Endothelial cell of umbilical vein (primary cell): ENCODE measurements at regions not wholly inside any gene's neighbourhood (a gene's known extent, or its start where the extent isn't known, plus 50 kb on each side); places are given as distances from the start of the nearest gene placed in this dataset.

Experiments
- BruUV-seq: library from RNA; stranded (reverse); fragments of 400-500 nt; replicated peaks from 2 replicates; lab custom pipeline; 2021; lab: Mats Ljungman, UMichigan
- CTCF ChIA-PET: fragments of 300-600, 350-600 bp; sonication (Branson Sonifier 250); formaldehyde crosslinking; loops from one replicate; lab custom pipeline; 2021; ENCODE audit warnings: antibody characterized with exemption, inconsistent platforms; lab: Charles Lee
- POLR2A ChIA-PET: fragments of 300-600, 350-600 bp; sonication (Branson Sonifier 250); formaldehyde crosslinking; loops from one replicate; lab custom pipeline; 2021; ENCODE audit warnings: antibody characterized with exemption, inconsistent platforms; lab: Charles Lee
- DNase-seq: peaks from one replicate; pipeline ENCODE4 v3.0.0-alpha.2; 2011; ENCODE audit warnings: low read depth, low spot score
- FAIRE-seq: peaks from 2 replicates; lab custom pipeline; 2011; peaks lifted over from hg19 to GRCh38; lab: Jason Lieb, UNC
- H2AFZ ChIP-seq: 2 replicates; pipeline ENCODE4 v1.6.0; 2012; ENCODE audit warnings: low read depth, low read length, control low read depth, inconsistent platforms
- H3K27ac ChIP-seq: 2 replicates; pipeline ENCODE4 v1.5.1; 2011; ENCODE audit warnings: low read depth, mild to moderate bottlenecking, control low read depth, low read length, moderate library complexity; ENCODE audit not compliant: insufficient read depth
- H3K27me3 ChIP-seq, 2 experiments: 2 replicates each; pipeline versions ENCODE4 v1.6.0 to v1.6.1; 2011; ENCODE audit warnings: low read length in 2 of 2, mixed read lengths in 1 of 2; ENCODE audit not compliant: control insufficient read depth in 2 of 2, insufficient read depth in 2 of 2
- H3K36me3 ChIP-seq, 2 experiments: 2 replicates in 1 of 2; 3 replicates in 1 of 2; pipeline ENCODE4 v1.5.1; 2011; ENCODE audit warnings: low read length in 2 of 2, mild to moderate bottlenecking in 1 of 2, moderate library complexity in 1 of 2; ENCODE audit not compliant: control insufficient read depth in 2 of 2, insufficient read depth in 2 of 2; ENCODE audit errors: extremely low read depth in 1 of 2
- H3K4me1 ChIP-seq: 3 replicates; pipeline ENCODE4 v1.5.1; 2011; ENCODE audit warnings: mild to moderate bottlenecking, low read length; ENCODE audit not compliant: control insufficient read depth, insufficient read depth; ENCODE audit errors: extremely low read depth
- H3K4me2 ChIP-seq: 2 replicates; pipeline ENCODE4 v1.6.1; 2011; ENCODE audit warnings: low read length, control low read depth, mixed read lengths; ENCODE audit not compliant: insufficient read depth
- H3K4me3 ChIP-seq, 3 experiments: fragments of 200-600 bp in 1 of 3; sonication (generic), shearing (Covaris generic) in 1 of 3; replicated peaks in 1 of 3; 2 replicates each; pipeline ENCODE4 v1.5.1; 2011 to 2016; ENCODE audit warnings: control low read depth in 3 of 3, low read length in 3 of 3, mild to moderate bottlenecking in 2 of 3, inconsistent platforms in 1 of 3, low read depth in 1 of 3, moderate library complexity in 1 of 3; ENCODE audit not compliant: insufficient read depth in 1 of 3
- H3K79me2 ChIP-seq: 2 replicates; pipeline ENCODE4 v1.6.0; 2012; ENCODE audit warnings: low read length, inconsistent platforms; ENCODE audit not compliant: control insufficient read depth, insufficient read depth
- H3K9ac ChIP-seq: replicated peaks from 2 replicates; pipeline ENCODE3; 2011; ENCODE audit warnings: low read length, control low read depth; ENCODE audit not compliant: insufficient read depth; ENCODE audit errors: extremely low read depth
- H3K9me1 ChIP-seq: replicated peaks from 3 replicates; pipeline ENCODE4 v1.6.0; 2011; ENCODE audit warnings: mild to moderate bottlenecking, low read length; ENCODE audit not compliant: control insufficient read depth, insufficient read depth; ENCODE audit errors: extremely low read depth
- H3K9me3 ChIP-seq: replicated peaks from 2 replicates; pipeline ENCODE4 v1.5.1; 2012; ENCODE audit warnings: low read length, inconsistent platforms; ENCODE audit not compliant: control insufficient read depth, insufficient read depth
- H4K20me1 ChIP-seq: replicated peaks from 2 replicates; pipeline ENCODE3; 2011; ENCODE audit warnings: mild to moderate bottlenecking, low read length; ENCODE audit not compliant: control insufficient read depth, insufficient read depth; ENCODE audit errors: extremely low read depth
- EZH2 ChIP-seq: IDR thresholded peaks from 2 replicates; pipeline ENCODE4 v1.6.1; 2012; ENCODE audit warnings: borderline replicate concordance, low read depth, mild to moderate bottlenecking, moderate library complexity, low read length, inconsistent platforms; ENCODE audit not compliant: severe bottlenecking
- FOS ChIP-seq: IDR thresholded peaks from 2 replicates; pipeline ENCODE4 v1.6.1; 2011; ENCODE audit warnings: mild to moderate bottlenecking, low read length, moderate library complexity, borderline replicate concordance; ENCODE audit not compliant: insufficient read depth
- GATA2 ChIP-seq: IDR thresholded peaks from 2 replicates; pipeline ENCODE4 v1.7.0; 2011; ENCODE audit warnings: low read depth, mild to moderate bottlenecking, moderate library complexity, mixed read lengths, low read length; ENCODE audit not compliant: insufficient read length, insufficient read depth
- JUN ChIP-seq: IDR thresholded peaks from 2 replicates; pipeline ENCODE4 v1.6.1; 2011; ENCODE audit warnings: borderline replicate concordance, low read depth; ENCODE audit not compliant: insufficient read length, insufficient read depth
- MYC ChIP-seq: IDR thresholded peaks from one replicate; pipeline ENCODE4 v1.6.1; 2011; ENCODE audit warnings: mild to moderate bottlenecking, low read depth, low read length
- POLR2A ChIP-seq: IDR thresholded peaks from 2 replicates; pipeline ENCODE4 v1.6.1; 2012; ENCODE audit warnings: low read depth, mild to moderate bottlenecking, control low read depth, low read length
- POLR2AphosphoS5 ChIP-seq: IDR thresholded peaks from 2 replicates; pipeline ENCODE4 v1.6.1; 2012; ENCODE audit warnings: low read depth, mild to moderate bottlenecking, control low read depth, low read length, moderate library complexity; ENCODE audit not compliant: insufficient read depth
- dilution Hi-C: fragments of 300-500 bp; cut with MboI; formaldehyde crosslinking; loops from one replicate; pipeline ENCODE4 v1.15.0; 2019; ENCODE audit warnings: low sequenced_read_pairs; ENCODE audit not compliant: extremely low pct_ligation_motif_present
- intact Hi-C: fragments of 100-400 bp; cut with micrococcal nuclease; formaldehyde crosslinking; loops from one replicate; pipeline ENCODE4 v1.10.0; 2022
- TF ChIP-seq, protein P1 (sequence below): IDR thresholded peaks from 2 replicates; pipeline ENCODE4 v1.6.1; 2011; ENCODE audit not compliant: insufficient read depth, insufficient read length
- TF ChIP-seq, protein P2 (sequence below), 2 donors: IDR thresholded peaks; 1 replicate in 1 of 2; 2 replicates in 1 of 2; pipeline ENCODE4 v1.5.1; 2011; ENCODE audit warnings: low read length in 2 of 2, mild to moderate bottlenecking in 2 of 2, moderate library complexity in 2 of 2, control low read depth in 1 of 2, inconsistent platforms in 1 of 2, low read depth in 1 of 2; ENCODE audit not compliant: insufficient read depth in 1 of 2; ENCODE audit errors: extremely low read depth in 1 of 2

DNA sequence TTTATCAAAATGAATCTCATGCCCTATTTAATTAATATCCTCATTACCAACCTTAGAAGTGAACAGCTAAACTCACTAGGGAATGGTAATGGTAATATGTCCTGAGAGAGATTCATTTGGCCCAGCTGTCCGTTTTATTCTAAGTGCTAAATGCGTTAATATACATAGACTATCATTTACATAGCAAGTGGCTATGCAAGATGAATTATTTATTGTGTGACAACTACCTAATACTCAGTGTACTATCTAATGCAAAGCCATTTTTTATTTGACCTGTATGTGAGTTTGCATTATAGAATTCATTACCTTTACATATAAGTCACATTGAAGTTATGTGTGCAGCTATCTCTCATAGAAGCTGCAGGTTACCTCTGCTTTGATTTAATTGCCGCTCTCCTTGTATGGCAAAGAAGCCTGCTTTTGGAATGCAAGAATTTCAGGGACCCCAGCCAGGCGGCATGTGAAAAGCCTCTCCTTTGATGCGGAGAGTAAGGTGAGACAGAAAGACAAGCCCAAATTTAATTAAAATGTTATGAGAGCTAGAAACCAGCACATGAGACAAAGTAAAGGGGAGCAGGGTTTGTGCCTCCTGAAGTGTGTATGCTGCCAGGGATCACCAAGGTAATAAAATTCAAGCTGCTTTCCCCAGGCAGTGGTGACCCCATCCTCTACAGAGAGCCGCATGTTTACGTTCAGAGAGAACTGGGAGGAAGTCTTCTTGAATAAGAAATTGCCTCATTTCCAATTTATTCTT lies 693.0 kb upstream of the MAP3K7 start:
- ChIA-PET CTCF (interaction anchor here (1.4 kb wide), 1 partner anchor 16 kb away, joined by 3 read pairs; no protein-coding TSS in a partner anchor), POLR2A (no interaction called here)
- intact Hi-C loops (no loop called here), dilution Hi-C loops (no loop called here)
- no TSS peak for BruUV-seq
- Histone ChIP-seq H3K4me2 (no peak overlapping the region), H3K9me1 (no peaks in the 10 kb centered on the region), H3K27ac (no peak overlapping the region), H3K27me3 (no peaks in the 10 kb centered on the region), H4K20me1 (no peaks in the 10 kb centered on the region), H3K36me3 (no peaks in the 10 kb centered on the region), H2AFZ (no peak overlapping the region), H3K9me3 (no peaks in the 10 kb centered on the region), H3K4me3 (no peak overlapping the region), H3K4me1 (no peaks in the 10 kb centered on the region), H3K79me2 (no peaks in the 10 kb centered on the region), H3K9ac (no peak overlapping the region)
- FAIRE-seq (no peak), DNase-seq (no peak)
- no peak for TF ChIP-seq POLR2AphosphoS5
- TF ChIP-seq MYC: no peak
- TF ChIP-seq, protein P1, sequence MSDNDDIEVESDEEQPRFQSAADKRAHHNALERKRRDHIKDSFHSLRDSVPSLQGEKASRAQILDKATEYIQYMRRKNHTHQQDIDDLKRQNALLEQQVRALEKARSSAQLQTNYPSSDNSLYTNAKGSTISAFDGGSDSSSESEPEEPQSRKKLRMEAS: no peak
- no peak for TF ChIP-seq GATA2
- no peak for TF ChIP-seq JUN
- no peak for TF ChIP-seq FOS
- no peak for TF ChIP-seq POLR2A
- TF ChIP-seq, protein P2, sequence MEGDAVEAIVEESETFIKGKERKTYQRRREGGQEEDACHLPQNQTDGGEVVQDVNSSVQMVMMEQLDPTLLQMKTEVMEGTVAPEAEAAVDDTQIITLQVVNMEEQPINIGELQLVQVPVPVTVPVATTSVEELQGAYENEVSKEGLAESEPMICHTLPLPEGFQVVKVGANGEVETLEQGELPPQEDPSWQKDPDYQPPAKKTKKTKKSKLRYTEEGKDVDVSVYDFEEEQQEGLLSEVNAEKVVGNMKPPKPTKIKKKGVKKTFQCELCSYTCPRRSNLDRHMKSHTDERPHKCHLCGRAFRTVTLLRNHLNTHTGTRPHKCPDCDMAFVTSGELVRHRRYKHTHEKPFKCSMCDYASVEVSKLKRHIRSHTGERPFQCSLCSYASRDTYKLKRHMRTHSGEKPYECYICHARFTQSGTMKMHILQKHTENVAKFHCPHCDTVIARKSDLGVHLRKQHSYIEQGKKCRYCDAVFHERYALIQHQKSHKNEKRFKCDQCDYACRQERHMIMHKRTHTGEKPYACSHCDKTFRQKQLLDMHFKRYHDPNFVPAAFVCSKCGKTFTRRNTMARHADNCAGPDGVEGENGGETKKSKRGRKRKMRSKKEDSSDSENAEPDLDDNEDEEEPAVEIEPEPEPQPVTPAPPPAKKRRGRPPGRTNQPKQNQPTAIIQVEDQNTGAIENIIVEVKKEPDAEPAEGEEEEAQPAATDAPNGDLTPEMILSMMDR (IDR thresholded peaks at IDR 0.05; ENCODE audit: extremely low read depth in 1 of 2, insufficient read depth in 1 of 2, low read depth in 1 of 2, low read length in 2 of 2): no peak
- no peak for TF ChIP-seq EZH2
